HL-60/S4 treated with retinoic acid at 250 ng/mL for 4 days and 3 days (cell line): ENCODE measurements at regions not wholly inside any gene's neighbourhood (a gene's known extent, or its start where the extent isn't known, plus 50 kb on each side); places are given as distances from the start of the nearest gene placed in this dataset.

Experiments used
- in situ Hi-C: fragments of 300-500 bp; cut with MboI; formaldehyde crosslinking; loops from 2 replicates; pipeline ENCODE4 v1.7.0; 2022; ENCODE audit warnings: low sequenced_read_pairs

GRCh38 chr2:236317938-236318396 lies 53.8 kb upstream of the ASB18 start:
- in situ Hi-C loops = no loop called here

- in situ Hi-C loops = no loop called here
These were observed 54.2 kb upstream of the ASB18 start for GRCh38 chr2:236318401-236318800.

DNA sequence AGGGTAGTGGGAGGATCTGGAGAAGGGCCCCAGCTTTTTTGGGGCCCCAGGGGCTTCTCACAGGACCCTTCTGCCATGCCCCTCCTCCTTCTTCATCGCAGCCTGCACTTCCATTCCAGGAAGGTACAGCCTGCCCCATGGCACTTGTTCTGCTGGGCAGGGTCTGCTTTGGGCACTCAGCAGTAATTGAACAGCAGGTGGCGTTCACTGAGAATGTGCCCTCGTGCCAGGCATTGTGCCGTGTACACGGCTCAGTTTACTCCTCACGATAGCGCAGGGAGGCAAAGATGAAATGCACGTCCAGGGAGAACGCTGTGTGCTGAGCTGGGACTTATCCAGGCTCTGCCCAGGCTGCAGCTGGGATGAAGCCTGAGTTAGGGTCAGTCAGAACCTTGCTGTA lies 54.8 kb upstream of the ASB18 start:
- in situ Hi-C loops = no loop called here

- in situ Hi-C loops = no loop called here
These were observed 57.2 kb upstream of the ASB18 start for GRCh38 chr2:236321415-236321814.

- in situ Hi-C loops = no loop called here
These were observed 69.4 kb upstream of the ASB18 start for GRCh38 chr2:236333417-236334121.

DNA sequence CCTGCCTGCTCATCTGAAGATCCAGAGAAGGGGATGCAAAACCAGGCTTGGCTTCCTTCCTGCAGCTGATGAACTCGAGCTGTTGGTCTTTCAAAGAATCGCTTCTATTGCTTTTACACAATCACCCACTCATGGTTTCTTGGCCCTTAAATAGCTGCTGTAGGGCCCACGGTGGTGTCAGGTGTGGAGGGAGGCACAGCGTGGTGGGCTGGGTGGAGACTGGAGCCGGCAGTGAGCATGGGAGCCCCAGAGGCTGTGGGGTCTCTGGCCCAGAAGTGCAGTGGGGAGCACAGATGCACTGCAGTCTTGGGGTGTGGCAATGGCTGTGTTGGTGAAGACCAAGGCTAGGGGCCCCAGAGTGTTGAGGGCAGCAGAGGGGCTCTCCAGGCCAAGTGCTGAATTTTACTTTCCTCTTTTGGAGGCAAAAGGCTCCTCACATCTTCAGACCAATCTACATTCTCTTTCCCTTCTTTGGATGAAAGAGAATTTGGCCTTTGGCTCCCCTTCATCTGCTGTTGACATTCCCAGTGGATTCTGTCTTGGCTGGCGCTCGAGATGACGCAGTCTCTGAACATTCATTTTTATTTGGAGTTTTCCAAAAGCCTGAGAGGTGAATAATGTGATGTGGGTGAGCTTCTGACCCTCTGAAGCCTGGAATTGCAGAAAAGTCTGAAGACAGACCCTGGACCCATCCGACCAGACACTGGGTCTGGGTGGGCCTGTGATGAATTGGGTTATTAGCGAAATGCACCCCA lies 70.1 kb upstream of the ASB18 start:
- in situ Hi-C loops = no loop called here

GRCh38 chr2:236335696-236336574 lies 71.7 kb upstream of the ASB18 start:
- in situ Hi-C loops = no loop called here

GRCh38 chr2:236336575-236337464 lies 72.6 kb upstream of the ASB18 start:
- in situ Hi-C loops = no loop called here

DNA sequence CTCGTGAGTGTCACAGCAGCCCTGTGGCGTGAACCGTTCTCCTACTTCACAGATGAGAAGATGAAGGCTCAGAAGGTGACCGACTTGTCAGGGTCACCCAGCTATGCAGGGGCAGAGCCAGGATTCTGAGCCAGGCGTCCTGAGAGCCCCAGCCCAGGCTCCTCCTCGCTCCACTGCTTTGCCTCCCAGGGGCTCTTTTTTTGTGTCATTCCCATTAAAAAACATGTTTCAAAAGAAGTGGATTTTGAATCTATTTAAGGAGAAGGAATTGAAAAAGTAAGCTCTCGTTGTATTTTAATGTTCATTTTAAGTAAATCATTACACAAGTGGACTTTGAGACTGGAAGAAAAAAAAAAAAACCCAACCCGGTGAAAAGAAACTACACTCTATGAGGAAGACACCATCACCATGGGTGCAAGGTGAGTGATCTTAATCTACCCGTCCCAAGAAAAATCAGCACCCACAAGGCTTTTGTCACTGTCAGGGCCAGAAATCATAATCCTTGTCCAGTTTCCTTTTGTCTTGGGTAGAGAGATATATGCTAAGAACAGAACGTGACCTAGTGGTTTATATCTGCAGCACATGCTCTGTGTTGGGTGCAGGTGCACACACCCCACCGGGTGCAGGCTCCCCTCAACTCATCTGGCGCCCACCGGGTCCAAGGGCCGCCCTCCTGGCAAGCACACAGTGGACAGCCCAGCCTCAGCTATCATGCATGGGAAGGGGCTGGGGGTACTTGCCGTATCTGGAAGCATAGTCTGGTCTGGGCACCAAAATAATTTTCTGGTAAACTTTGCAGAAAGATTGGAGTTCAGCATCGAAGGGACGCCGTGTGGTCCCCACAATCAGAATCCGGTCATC lies 73.5 kb upstream of the ASB18 start:
- in situ Hi-C loops = no loop called here

DNA sequence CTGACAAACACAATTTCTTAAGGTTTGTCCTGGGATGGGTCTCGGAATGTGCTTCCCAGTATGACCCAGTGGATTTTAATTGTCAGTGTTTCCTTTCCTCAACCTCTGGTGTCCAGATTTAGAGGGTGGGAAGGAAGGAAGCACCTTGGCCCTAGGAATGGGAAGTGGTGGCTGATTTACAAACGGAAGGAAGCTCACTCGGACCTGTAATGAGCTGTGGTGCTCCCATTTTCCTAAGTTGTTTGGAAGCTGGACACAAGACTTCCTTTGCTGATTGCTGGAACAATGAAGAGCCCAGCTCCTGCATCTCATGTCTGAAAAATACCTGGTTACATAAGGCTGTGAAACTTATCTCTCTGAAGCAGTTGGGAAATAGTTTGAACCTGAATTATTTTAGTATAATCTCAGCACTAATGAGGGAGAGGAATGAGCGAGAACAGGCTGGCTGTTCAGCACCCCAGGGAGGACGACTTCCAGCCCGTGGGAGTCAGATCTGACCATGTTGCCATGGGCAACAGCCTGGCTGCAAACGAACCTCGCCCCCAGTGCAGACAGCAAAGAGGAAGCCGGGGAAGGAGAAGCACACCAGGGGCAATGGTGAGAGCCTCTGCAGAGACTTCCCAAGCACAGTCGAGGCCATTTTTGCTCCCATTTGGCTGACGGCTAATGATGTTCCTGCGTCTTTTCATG lies 74.4 kb upstream of the ASB18 start:
- in situ Hi-C loops = no loop called here

GRCh38 chr2:236340251-236340650 lies 76.0 kb upstream of the ASB18 start:
- in situ Hi-C loops = loop anchor here (10.0 kb wide), 1 partner anchor 735 kb away; no protein-coding TSS in a partner anchor

DNA sequence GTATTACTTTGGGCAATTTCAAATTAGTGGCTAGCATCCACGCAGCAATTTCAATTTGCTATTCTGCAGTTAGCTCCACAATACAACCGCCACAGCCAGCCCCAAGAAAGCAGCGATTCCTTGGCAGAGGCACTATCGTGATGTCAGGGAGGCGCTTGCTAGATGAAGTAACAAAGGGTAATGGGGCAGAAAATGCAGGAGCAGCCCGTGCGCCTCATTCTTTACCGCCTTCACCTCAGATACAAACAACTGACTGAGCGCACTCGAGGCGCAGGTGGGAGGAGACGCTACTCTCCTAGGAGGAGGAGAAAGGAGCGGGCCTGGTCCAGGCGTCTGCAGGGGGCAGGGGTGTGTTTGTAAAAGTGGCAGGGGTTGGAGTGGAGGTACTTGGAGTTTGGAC lies 76.9 kb upstream of the ASB18 start:
- in situ Hi-C loops = loop anchor here (10.0 kb wide), 1 partner anchor 734 kb away; no protein-coding TSS in a partner anchor

- in situ Hi-C loops = loop anchor here (10.0 kb wide), 1 partner anchor 733 kb away; no protein-coding TSS in a partner anchor
These were observed 77.5 kb upstream of the ASB18 start for GRCh38 chr2:236341721-236342120.

- in situ Hi-C loops = loop anchor here (10.0 kb wide), 1 partner anchor 732 kb away; no protein-coding TSS in a partner anchor
These were observed 78.3 kb upstream of the ASB18 start for GRCh38 chr2:236342507-236342906.

DNA sequence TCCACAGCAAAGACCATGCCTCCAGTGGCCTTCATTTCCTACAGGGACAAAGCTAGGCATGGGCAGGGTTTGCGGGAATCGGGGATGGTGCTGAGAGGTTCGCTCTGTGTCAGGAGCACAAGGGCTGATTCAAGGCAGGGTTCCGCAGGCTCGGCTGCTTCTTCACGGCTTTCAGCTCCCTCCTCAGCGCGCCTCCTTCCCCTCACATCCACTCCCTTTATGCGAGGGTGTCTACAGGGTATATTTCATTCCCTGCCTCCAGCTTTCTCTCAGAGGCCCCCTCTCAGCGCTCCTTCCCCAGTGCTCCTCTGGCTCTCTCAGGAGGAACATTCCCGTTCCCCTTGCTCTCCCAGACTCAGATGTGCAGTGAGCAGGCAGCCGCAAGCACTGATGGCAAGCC lies 78.7 kb upstream of the ASB18 start:
- in situ Hi-C loops = loop anchor here (10.0 kb wide), 1 partner anchor 732 kb away; no protein-coding TSS in a partner anchor

GRCh38 chr2:236343400-236344161 lies 79.4 kb upstream of the ASB18 start:
- in situ Hi-C loops = loop anchor here (10.0 kb wide), 1 partner anchor 731 kb away; no protein-coding TSS in a partner anchor

DNA sequence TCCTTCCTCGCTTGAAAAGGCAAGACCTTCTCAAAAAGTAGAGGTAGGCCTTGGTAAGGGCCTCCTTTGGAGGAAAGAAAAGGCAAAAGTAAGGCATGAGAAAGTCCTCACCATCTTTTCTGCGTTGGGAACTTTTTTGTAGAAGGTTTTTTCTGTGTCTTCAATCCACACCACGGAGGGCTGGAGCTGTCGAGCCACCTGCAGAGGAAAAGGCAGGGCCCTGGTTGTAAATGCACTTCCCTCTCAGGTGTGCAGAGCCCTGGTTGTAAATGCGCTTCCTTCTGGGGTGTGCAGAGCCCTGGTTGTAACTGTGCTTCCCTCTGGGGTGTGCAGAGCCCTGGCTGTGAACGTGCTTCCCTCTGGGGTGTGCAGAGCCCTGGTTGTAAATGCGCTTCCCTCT lies 80.2 kb upstream of the ASB18 start:
- in situ Hi-C loops = loop anchor here (10.0 kb wide), 1 partner anchor 730 kb away; no protein-coding TSS in a partner anchor
